ENCODE measurements at regions not wholly inside any gene's neighbourhood (a gene's known extent, or its start where the extent isn't known, plus 50 kb on each side); places are given as distances from the start of the nearest gene placed in this dataset.

GRCh38 chr11:28877340-28877739 lies 769.2 kb downstream of the METTL15 start:
- no peak for TF ChIP-seq TAF1 (IDR thresholded peaks at IDR 0.05; ENCODE audit: borderline replicate concordance, low read depth, low read length)
- TF ChIP-seq POLR2A (IDR thresholded peaks at IDR 0.05; ENCODE audit: low read depth, low read length), result no peak
